ENCODE measurements at regions not wholly inside any gene's neighbourhood (a gene's known extent, or its start where the extent isn't known, plus 50 kb on each side); places are given as distances from the start of the nearest gene placed in this dataset.

DNA sequence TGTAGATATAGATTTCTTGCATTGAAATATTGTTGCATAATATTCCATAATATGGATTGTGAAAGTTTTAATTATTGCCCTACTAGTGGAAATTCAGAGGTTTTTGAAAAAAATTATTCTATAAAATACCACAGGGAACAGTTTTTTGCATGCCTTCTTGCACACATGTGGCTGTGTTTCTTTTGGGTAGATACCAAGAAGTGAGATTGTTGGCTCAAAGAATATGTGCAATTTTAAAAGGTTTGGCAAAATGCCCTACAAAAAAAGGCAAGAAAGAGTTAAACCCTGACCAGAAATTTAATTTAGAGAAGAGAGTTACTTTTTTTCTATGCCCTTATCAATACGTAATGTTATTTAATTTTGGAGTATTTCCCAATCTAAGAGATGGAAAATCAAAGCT, 270.8 kb upstream of the DAPK1 start:
- TF ChIP-seq EZH2 (IDR thresholded peaks at IDR 0.05; ENCODE audit: borderline replicate concordance), result no peak
- TF ChIP-seq, protein P1, sequence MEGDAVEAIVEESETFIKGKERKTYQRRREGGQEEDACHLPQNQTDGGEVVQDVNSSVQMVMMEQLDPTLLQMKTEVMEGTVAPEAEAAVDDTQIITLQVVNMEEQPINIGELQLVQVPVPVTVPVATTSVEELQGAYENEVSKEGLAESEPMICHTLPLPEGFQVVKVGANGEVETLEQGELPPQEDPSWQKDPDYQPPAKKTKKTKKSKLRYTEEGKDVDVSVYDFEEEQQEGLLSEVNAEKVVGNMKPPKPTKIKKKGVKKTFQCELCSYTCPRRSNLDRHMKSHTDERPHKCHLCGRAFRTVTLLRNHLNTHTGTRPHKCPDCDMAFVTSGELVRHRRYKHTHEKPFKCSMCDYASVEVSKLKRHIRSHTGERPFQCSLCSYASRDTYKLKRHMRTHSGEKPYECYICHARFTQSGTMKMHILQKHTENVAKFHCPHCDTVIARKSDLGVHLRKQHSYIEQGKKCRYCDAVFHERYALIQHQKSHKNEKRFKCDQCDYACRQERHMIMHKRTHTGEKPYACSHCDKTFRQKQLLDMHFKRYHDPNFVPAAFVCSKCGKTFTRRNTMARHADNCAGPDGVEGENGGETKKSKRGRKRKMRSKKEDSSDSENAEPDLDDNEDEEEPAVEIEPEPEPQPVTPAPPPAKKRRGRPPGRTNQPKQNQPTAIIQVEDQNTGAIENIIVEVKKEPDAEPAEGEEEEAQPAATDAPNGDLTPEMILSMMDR (IDR thresholded peaks at IDR 0.05; ENCODE audit: poor library complexity), result no peak
